Neuronal stem cell (in vitro differentiated cells): ENCODE measurements at regions not wholly inside any gene's neighbourhood (a gene's known extent, or its start where the extent isn't known, plus 50 kb on each side); places are given as distances from the start of the nearest gene placed in this dataset.

Experiments used
- DNase-seq: peaks from one replicate; pipeline ENCODE4 v3.0.0-alpha.2; 2013; ENCODE audit warnings: low spot score
- H2AFZ ChIP-seq: one replicate; pipeline ENCODE4 v1.6.1; 2013; ENCODE audit warnings: mild to moderate bottlenecking, low read length, inconsistent platforms
- H2AK5ac ChIP-seq: 2 replicates; pipeline ENCODE4 v1.6.1; 2013; ENCODE audit warnings: low read depth, mild to moderate bottlenecking, inconsistent platforms, low read length, moderate library complexity, mixed read lengths
- H2BK120ac ChIP-seq: 2 replicates; pipeline ENCODE4 v1.6.1; 2013; ENCODE audit warnings: low read depth, mild to moderate bottlenecking, inconsistent platforms, low read length, moderate library complexity, mixed read lengths
- H2BK12ac ChIP-seq: one replicate; pipeline ENCODE4 v1.6.1; 2013; ENCODE audit warnings: low read length, inconsistent platforms
- H2BK15ac ChIP-seq: 2 replicates; pipeline ENCODE4 v1.6.1; 2013; ENCODE audit warnings: mild to moderate bottlenecking, low read length, inconsistent platforms, mixed read lengths
- H2BK5ac ChIP-seq: one replicate; pipeline ENCODE4 v1.6.1; 2013; ENCODE audit warnings: inconsistent platforms, mild to moderate bottlenecking, low read length, moderate library complexity
- H3K14ac ChIP-seq: one replicate; pipeline ENCODE4 v1.6.1; 2013; ENCODE audit warnings: low read length, inconsistent platforms
- H3K18ac ChIP-seq: 2 replicates; pipeline ENCODE4 v1.6.1; 2013; ENCODE audit warnings: low read length, inconsistent platforms
- H3K23ac ChIP-seq: 2 replicates; pipeline ENCODE4 v1.6.1; 2013; ENCODE audit warnings: low read depth, mild to moderate bottlenecking, mixed read lengths, low read length, inconsistent platforms; ENCODE audit not compliant: poor library complexity
- H3K27ac ChIP-seq: replicated peaks from 3 replicates; pipeline ENCODE4 v1.5.1; 2013; ENCODE audit warnings: low read length, inconsistent platforms
- H3K27me3 ChIP-seq, 3 experiments: 2 replicates each; pipeline ENCODE4 v1.6.1; 2013; ENCODE audit warnings: low read length in 3 of 3, mild to moderate bottlenecking in 2 of 3, inconsistent platforms in 1 of 3, low read depth in 1 of 3, mixed read lengths in 1 of 3, moderate library complexity in 1 of 3; ENCODE audit not compliant: control insufficient read depth in 3 of 3, insufficient read depth in 3 of 3
- H3K36me3 ChIP-seq, 2 donors: replicated peaks in 1 of 2; 2 replicates each; pipeline ENCODE4 v1.6.1; 2013; ENCODE audit warnings: low read length in 2 of 2; ENCODE audit not compliant: control insufficient read depth in 2 of 2, insufficient read depth in 2 of 2
- H3K4ac ChIP-seq: 2 replicates; pipeline ENCODE4 v1.6.1; 2013; ENCODE audit warnings: inconsistent platforms, mild to moderate bottlenecking, low read length, moderate library complexity
- H3K4me1 ChIP-seq, 2 donors: 1 replicate in 1 of 2; 2 replicates in 1 of 2; pipeline ENCODE4 v1.6.1; 2013; ENCODE audit warnings: low read length in 2 of 2, low read depth in 1 of 2; ENCODE audit not compliant: control insufficient read depth in 2 of 2, insufficient read depth in 1 of 2
- H3K4me2 ChIP-seq: one replicate; pipeline ENCODE4 v1.6.1; 2013; ENCODE audit warnings: mild to moderate bottlenecking, low read length, inconsistent platforms; ENCODE audit not compliant: insufficient read depth, poor library complexity, severe bottlenecking
- H3K4me3 ChIP-seq, 2 donors: 2 replicates each; pipeline ENCODE4 v1.5.1; 2013; ENCODE audit warnings: low read length in 2 of 2, mild to moderate bottlenecking in 2 of 2, inconsistent platforms in 1 of 2, moderate library complexity in 1 of 2
- H3K79me1 ChIP-seq: one replicate; pipeline ENCODE4 v1.6.1; 2013; ENCODE audit warnings: low read depth, mild to moderate bottlenecking, inconsistent platforms, low read length, moderate library complexity
- H3K9ac ChIP-seq: one replicate; pipeline ENCODE4 v1.6.1; 2013; ENCODE audit warnings: mild to moderate bottlenecking, low read depth, low read length, inconsistent platforms; ENCODE audit not compliant: poor library complexity
- H3K9me3 ChIP-seq, 2 donors: replicated peaks in 1 of 2; 2 replicates each; pipeline versions ENCODE3 to v1.6.1; 2013; ENCODE audit warnings: low read length in 2 of 2, mild to moderate bottlenecking in 2 of 2, inconsistent platforms in 1 of 2, low read depth in 1 of 2, mixed read lengths in 1 of 2, moderate library complexity in 1 of 2; ENCODE audit not compliant: control insufficient read depth in 2 of 2, insufficient read depth in 1 of 2
- H4K8ac ChIP-seq: one replicate; pipeline ENCODE4 v1.6.1; 2013; ENCODE audit warnings: low read depth, mild to moderate bottlenecking, inconsistent platforms, low read length, moderate library complexity
- H4K91ac ChIP-seq: one replicate; pipeline ENCODE4 v1.6.1; 2013; ENCODE audit warnings: low read length, low read depth, mild to moderate bottlenecking, inconsistent platforms; ENCODE audit not compliant: poor library complexity
- WGBS, 2 donors: extraction: QIAGEN DNeasy Blood & Tissue Kit; methylation state at CpG; one replicate each; pipeline ENCODE4 v1.1.7; 2013; ENCODE audit warnings: missing lambda C conversion rate in 2 of 2, mixed read lengths in 1 of 2; ENCODE audit not compliant: insufficient read length in 2 of 2, insufficient replicate concordance in 1 of 2; ENCODE audit errors: extremely low coverage in 2 of 2; 5-methylcytosine and 5-hydroxymethylcytosine counted together

- no peak overlapping the region for H2BK12ac ChIP-seq
- H2BK5ac ChIP-seq, result no peak overlapping the region
- no peak overlapping the region for H3K18ac ChIP-seq
- H2BK120ac ChIP-seq, result no peak overlapping the region
- no peak overlapping the region for H3K9ac ChIP-seq
- H3K9me3 ChIP-seq, result no peaks in the 10 kb centered on the region
- H3K4me3 ChIP-seq, result no peak overlapping the region
- H3K36me3 ChIP-seq, result no peaks in the 10 kb centered on the region
- no peak overlapping the region for H3K14ac ChIP-seq
- no peak overlapping the region for H2BK15ac ChIP-seq
- H4K8ac ChIP-seq, result no peak overlapping the region
- no peak overlapping the region for H2AK5ac ChIP-seq
- DNase-seq, result no peak
- H3K4ac ChIP-seq, result no peak overlapping the region
- no peak overlapping the region for H4K91ac ChIP-seq
- H2AFZ ChIP-seq, result no peak overlapping the region
- no peaks in the 10 kb centered on the region for H3K4me1 ChIP-seq
- H3K27ac ChIP-seq, result no peak overlapping the region
- no peaks in the 10 kb centered on the region for H3K27me3 ChIP-seq
- H3K4me2 ChIP-seq, result no peak overlapping the region
- no peaks in the 10 kb centered on the region for H3K79me1 ChIP-seq
- H3K23ac ChIP-seq, result no peak overlapping the region
Observed at GRCh38 chr5:72695659-72696058, 120.8 kb upstream of the TNPO1 start.

- H2BK12ac ChIP-seq, result no peak overlapping the region
- no CpG with 5 or more reads among the region's 2 CpGs for WGBS, 2 donors
Observed at GRCh38 chr5:72694856-72695255, 121.6 kb upstream of the TNPO1 start.

GRCh38 chr5:72693546-72694205 is 122.8 kb upstream of the TNPO1 start:
- Histone ChIP-seq H3K14ac (no peak overlapping the region), H2BK15ac (no peak overlapping the region), H3K36me3 (no peaks in the 10 kb centered on the region), H3K4me2 (no peak overlapping the region), H3K23ac (no peak overlapping the region), H3K79me1 (no peaks in the 10 kb centered on the region), H3K4me3 (no peak overlapping the region), H4K91ac (no peak overlapping the region), H3K9me3 (no peaks in the 10 kb centered on the region), H2BK12ac (no peak overlapping the region), H4K8ac (no peak overlapping the region), H3K27me3 (no peaks in the 10 kb centered on the region), H2BK5ac (no peak overlapping the region), H3K9ac (no peak overlapping the region), H3K4ac (no peak overlapping the region), H3K4me1 (no peaks in the 10 kb centered on the region), H2BK120ac (no peak overlapping the region), H3K18ac (no peak overlapping the region), H2AK5ac (no peak overlapping the region), H2AFZ (no peak overlapping the region), H3K27ac (no peak overlapping the region)
- no peak for DNase-seq
- WGBS, 2 donors, result no CpG with 5 or more reads among the region's 5 CpGs

More at GRCh38 chr5:72694856-72695255, 121.6 kb upstream of the TNPO1 start:
- H3K23ac ChIP-seq, result no peak overlapping the region
- H3K27me3 ChIP-seq, result no peaks in the 10 kb centered on the region
- no peak overlapping the region for H2AK5ac ChIP-seq
- H2AFZ ChIP-seq, result no peak overlapping the region
- no peak for DNase-seq
- H3K9me3 ChIP-seq, result no peaks in the 10 kb centered on the region
- no peak overlapping the region for H3K4me3 ChIP-seq
- no peak overlapping the region for H3K27ac ChIP-seq
- H3K18ac ChIP-seq, result no peak overlapping the region
- no peak overlapping the region for H2BK120ac ChIP-seq
- no peak overlapping the region for H3K14ac ChIP-seq
- H2BK5ac ChIP-seq, result no peak overlapping the region
- no peak overlapping the region for H2BK15ac ChIP-seq
- H3K4ac ChIP-seq, result no peak overlapping the region
- no peak overlapping the region for H4K8ac ChIP-seq
- H3K9ac ChIP-seq, result no peak overlapping the region
- H3K4me2 ChIP-seq, result no peak overlapping the region
- H3K36me3 ChIP-seq, result no peaks in the 10 kb centered on the region
- no peaks in the 10 kb centered on the region for H3K4me1 ChIP-seq
- H4K91ac ChIP-seq, result no peak overlapping the region
- no peaks in the 10 kb centered on the region for H3K79me1 ChIP-seq

GRCh38 chr5:72692651-72693442 is 123.6 kb upstream of the TNPO1 start:
- H3K18ac ChIP-seq, result no peak overlapping the region
- no peak for DNase-seq
- H2BK12ac ChIP-seq, result no peak overlapping the region
- H2AK5ac ChIP-seq, result no peak overlapping the region
- H2BK15ac ChIP-seq, result no peak overlapping the region
- no peak overlapping the region for H3K27ac ChIP-seq
- H2AFZ ChIP-seq, result peak overlapping the region; percentile 27
- H3K79me1 ChIP-seq, result no peaks in the 10 kb centered on the region
- H3K9me3 ChIP-seq, result no peaks in the 10 kb centered on the region
- H3K4me2 ChIP-seq, result no peak overlapping the region
- H3K9ac ChIP-seq, result no peak overlapping the region
- H3K36me3 ChIP-seq, result no peaks in the 10 kb centered on the region
- H3K23ac ChIP-seq, result no peak overlapping the region
- H3K27me3 ChIP-seq, result no peaks in the 10 kb centered on the region
- H2BK120ac ChIP-seq, result no peak overlapping the region
- H4K8ac ChIP-seq, result no peak overlapping the region
- no peak overlapping the region for H4K91ac ChIP-seq
- no peak overlapping the region for H3K14ac ChIP-seq
- no peaks in the 10 kb centered on the region for H3K4me1 ChIP-seq
- no peak overlapping the region for H2BK5ac ChIP-seq
- no peak overlapping the region for H3K4me3 ChIP-seq
- WGBS, 2 donors, result no CpG with 5 or more reads among the region's 9 CpGs
- no peak overlapping the region for H3K4ac ChIP-seq
